ENCODE measurements at regions not wholly inside any gene's neighbourhood (a gene's known extent, or its start where the extent isn't known, plus 50 kb on each side); places are given as distances from the start of the nearest gene placed in this dataset.

DNA sequence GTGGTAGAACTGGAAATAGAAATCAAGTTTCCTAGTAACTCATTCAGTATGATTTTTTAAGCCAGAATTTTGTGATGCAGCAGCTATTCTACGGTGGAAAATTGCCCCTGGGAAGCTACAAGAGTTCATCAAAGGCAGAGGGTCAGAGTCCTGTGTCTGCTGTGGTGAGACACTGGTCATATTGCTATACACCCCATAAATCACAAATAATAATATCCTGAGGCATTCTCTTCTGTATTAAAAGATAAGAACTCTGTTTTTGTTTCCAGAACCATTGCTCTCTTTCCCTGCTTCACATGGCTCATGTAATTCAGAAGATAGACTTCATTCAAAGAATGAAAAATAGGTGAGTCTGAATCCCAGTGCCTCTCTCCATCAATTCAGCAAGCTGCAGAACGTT lies 188.8 kb upstream of the NOCT start:
- Histone ChIP-seq H3K27me3 (ENCODE audit: control insufficient read depth, low read length) (no peaks in the 10 kb centered on the region), H3K9me2 (replicated peaks; ENCODE audit: control insufficient read depth, low read length) (no peaks in the 10 kb centered on the region), H3K27ac (ENCODE audit: low read depth, low read length) (no peak overlapping the region), H3K36me3 (ENCODE audit: control insufficient read depth, low read length) (no peaks in the 10 kb centered on the region), H3F3A (ENCODE audit: control insufficient read depth, insufficient read depth) (no peaks in the 10 kb centered on the region), H3K4me3 (ENCODE audit: low read length) (no peak overlapping the region), H3K4me2 (ENCODE audit: low read length) (no peak overlapping the region), H3K9me3 (ENCODE audit: control insufficient read depth, insufficient read depth, low read length) (no peaks in the 10 kb centered on the region), H3K79me2 (ENCODE audit: control insufficient read depth, low read length) (no peaks in the 10 kb centered on the region), H3K4me1 (ENCODE audit: control insufficient read depth, low read length) (no peaks in the 10 kb centered on the region), H4K20me1 (ENCODE audit: control insufficient read depth, insufficient read depth, low read depth, low read length) (no peaks in the 10 kb centered on the region)
- TF ChIP-seq, protein P1, sequence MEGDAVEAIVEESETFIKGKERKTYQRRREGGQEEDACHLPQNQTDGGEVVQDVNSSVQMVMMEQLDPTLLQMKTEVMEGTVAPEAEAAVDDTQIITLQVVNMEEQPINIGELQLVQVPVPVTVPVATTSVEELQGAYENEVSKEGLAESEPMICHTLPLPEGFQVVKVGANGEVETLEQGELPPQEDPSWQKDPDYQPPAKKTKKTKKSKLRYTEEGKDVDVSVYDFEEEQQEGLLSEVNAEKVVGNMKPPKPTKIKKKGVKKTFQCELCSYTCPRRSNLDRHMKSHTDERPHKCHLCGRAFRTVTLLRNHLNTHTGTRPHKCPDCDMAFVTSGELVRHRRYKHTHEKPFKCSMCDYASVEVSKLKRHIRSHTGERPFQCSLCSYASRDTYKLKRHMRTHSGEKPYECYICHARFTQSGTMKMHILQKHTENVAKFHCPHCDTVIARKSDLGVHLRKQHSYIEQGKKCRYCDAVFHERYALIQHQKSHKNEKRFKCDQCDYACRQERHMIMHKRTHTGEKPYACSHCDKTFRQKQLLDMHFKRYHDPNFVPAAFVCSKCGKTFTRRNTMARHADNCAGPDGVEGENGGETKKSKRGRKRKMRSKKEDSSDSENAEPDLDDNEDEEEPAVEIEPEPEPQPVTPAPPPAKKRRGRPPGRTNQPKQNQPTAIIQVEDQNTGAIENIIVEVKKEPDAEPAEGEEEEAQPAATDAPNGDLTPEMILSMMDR (IDR thresholded peaks at IDR 0.05; ENCODE audit: low read depth, low read length, poor library complexity, severe bottlenecking): no peak
- no peak for TF ChIP-seq EZH2phosphoT487 (IDR thresholded peaks at IDR 0.05; ENCODE audit: borderline replicate concordance, low read length)

DNA sequence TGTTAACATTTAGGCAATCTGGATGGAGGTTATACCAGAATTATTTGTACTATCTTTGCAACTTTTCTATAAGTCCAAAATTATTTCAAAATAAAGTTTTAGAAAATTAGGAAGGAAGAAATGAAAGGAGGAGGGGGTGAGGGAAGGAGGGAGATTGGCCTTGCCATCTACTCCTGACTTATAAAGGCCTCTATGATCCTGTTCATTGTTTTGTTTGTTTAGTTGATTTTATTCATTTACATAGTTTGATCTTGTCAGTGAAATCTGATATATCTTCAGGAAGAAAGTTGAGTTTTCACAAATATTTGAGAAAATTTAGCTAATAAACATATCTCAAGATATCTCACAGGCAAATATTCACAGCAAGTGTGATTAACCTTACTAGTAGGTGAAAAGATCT lies 189.3 kb upstream of the NOCT start:
- TF ChIP-seq, protein P1 (IDR thresholded peaks at IDR 0.05; ENCODE audit: low read depth, low read length, poor library complexity, severe bottlenecking): no peak
- no peak for TF ChIP-seq EZH2phosphoT487 (IDR thresholded peaks at IDR 0.05; ENCODE audit: borderline replicate concordance, low read length)
- no peaks in the 10 kb centered on the region for H3K4me1 ChIP-seq (ENCODE audit: control insufficient read depth, low read length)
- H3K27me3 ChIP-seq (ENCODE audit: control insufficient read depth, low read length): no peaks in the 10 kb centered on the region
- H3K36me3 ChIP-seq (ENCODE audit: control insufficient read depth, low read length): no peaks in the 10 kb centered on the region
- no peak overlapping the region for H3K27ac ChIP-seq (ENCODE audit: low read depth, low read length)
- no peak overlapping the region for H3K4me3 ChIP-seq (ENCODE audit: low read length)
- H4K20me1 ChIP-seq (ENCODE audit: control insufficient read depth, insufficient read depth, low read depth, low read length): no peaks in the 10 kb centered on the region
- H3F3A ChIP-seq (ENCODE audit: control insufficient read depth, insufficient read depth): no peaks in the 10 kb centered on the region
- H3K79me2 ChIP-seq (ENCODE audit: control insufficient read depth, low read length): no peaks in the 10 kb centered on the region
- H3K4me2 ChIP-seq (ENCODE audit: low read length): no peak overlapping the region
- no peaks in the 10 kb centered on the region for H3K9me2 ChIP-seq (replicated peaks; ENCODE audit: control insufficient read depth, low read length)
- H3K9me3 ChIP-seq (ENCODE audit: control insufficient read depth, insufficient read depth, low read length): no peaks in the 10 kb centered on the region

DNA sequence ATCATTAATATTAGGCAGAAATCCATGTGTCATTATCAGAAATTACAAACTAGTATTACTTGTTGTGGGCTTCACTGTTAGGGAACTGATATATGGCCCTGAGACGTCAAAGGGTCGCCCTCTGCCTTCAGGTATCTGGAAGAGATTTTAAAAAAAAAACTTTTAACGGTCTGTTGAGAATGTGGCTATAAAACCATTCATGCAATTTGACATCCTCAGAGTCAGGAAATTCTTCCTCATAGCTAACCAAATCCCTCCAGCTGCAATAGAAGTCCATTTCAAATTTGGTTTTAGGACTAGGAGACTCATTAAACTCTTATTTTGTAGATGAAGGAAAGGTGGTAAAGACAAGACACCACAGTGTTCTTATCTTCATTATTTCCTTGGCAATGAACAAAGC lies 194.2 kb upstream of the NOCT start:
- no peak for TF ChIP-seq EZH2phosphoT487 (IDR thresholded peaks at IDR 0.05; ENCODE audit: borderline replicate concordance, low read length)
- TF ChIP-seq, protein P1 (IDR thresholded peaks at IDR 0.05; ENCODE audit: low read depth, low read length, poor library complexity, severe bottlenecking): no peak
- no peak overlapping the region for H3K4me3 ChIP-seq (ENCODE audit: low read length)
- no peaks in the 10 kb centered on the region for H3F3A ChIP-seq (ENCODE audit: control insufficient read depth, insufficient read depth)
- no peaks in the 10 kb centered on the region for H3K9me3 ChIP-seq (ENCODE audit: control insufficient read depth, insufficient read depth, low read length)
- H4K20me1 ChIP-seq (ENCODE audit: control insufficient read depth, insufficient read depth, low read depth, low read length): no peaks in the 10 kb centered on the region
- H3K4me1 ChIP-seq (ENCODE audit: control insufficient read depth, low read length): no peaks in the 10 kb centered on the region
- H3K27me3 ChIP-seq (ENCODE audit: control insufficient read depth, low read length): no peaks in the 10 kb centered on the region
- H3K27ac ChIP-seq (ENCODE audit: low read depth, low read length): no peak overlapping the region
- H3K4me2 ChIP-seq (ENCODE audit: low read length): no peak overlapping the region
- H3K9me2 ChIP-seq (replicated peaks; ENCODE audit: control insufficient read depth, low read length): no peaks in the 10 kb centered on the region
- no peaks in the 10 kb centered on the region for H3K36me3 ChIP-seq (ENCODE audit: control insufficient read depth, low read length)
- no peaks in the 10 kb centered on the region for H3K79me2 ChIP-seq (ENCODE audit: control insufficient read depth, low read length)

DNA sequence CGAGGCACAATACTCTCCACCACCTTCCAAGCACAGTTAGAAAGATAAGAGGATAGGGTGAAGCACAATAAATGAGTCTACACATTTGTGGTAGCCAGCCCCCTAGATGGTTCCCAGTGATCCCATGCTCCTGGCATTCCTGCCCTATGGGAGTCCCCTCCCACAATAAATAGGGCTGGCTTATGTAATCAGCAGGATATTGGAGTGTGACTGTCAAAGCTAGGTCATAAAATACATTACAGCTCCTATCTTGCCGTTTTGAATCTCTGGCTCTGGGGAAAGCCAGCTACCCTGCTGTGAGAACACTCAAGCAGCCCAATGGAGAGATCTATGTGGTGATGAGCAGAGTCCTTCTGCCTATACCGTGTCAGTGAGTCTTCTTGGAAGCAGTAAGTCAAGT lies 198.7 kb upstream of the NOCT start:
- H3K27ac ChIP-seq (ENCODE audit: low read depth, low read length): no peak overlapping the region
- H3K4me3 ChIP-seq (ENCODE audit: low read length): no peak overlapping the region
- TF ChIP-seq, protein P1 (IDR thresholded peaks at IDR 0.05; ENCODE audit: low read depth, low read length, poor library complexity, severe bottlenecking): no peak
- no peak for TF ChIP-seq EZH2phosphoT487 (IDR thresholded peaks at IDR 0.05; ENCODE audit: borderline replicate concordance, low read length)
- H3K4me2 ChIP-seq (ENCODE audit: low read length): no peak overlapping the region
- no peaks in the 10 kb centered on the region for H4K20me1 ChIP-seq (ENCODE audit: control insufficient read depth, insufficient read depth, low read depth, low read length)
- no peaks in the 10 kb centered on the region for H3K9me2 ChIP-seq (replicated peaks; ENCODE audit: control insufficient read depth, low read length)
- no peaks in the 10 kb centered on the region for H3F3A ChIP-seq (ENCODE audit: control insufficient read depth, insufficient read depth)
- no peaks in the 10 kb centered on the region for H3K4me1 ChIP-seq (ENCODE audit: control insufficient read depth, low read length)
- no peaks in the 10 kb centered on the region for H3K9me3 ChIP-seq (ENCODE audit: control insufficient read depth, insufficient read depth, low read length)
- H3K79me2 ChIP-seq (ENCODE audit: control insufficient read depth, low read length): no peaks in the 10 kb centered on the region
- H3K27me3 ChIP-seq (ENCODE audit: control insufficient read depth, low read length): no peaks in the 10 kb centered on the region
- no peaks in the 10 kb centered on the region for H3K36me3 ChIP-seq (ENCODE audit: control insufficient read depth, low read length)

All from DOHH2 (cell line).